ENCODE measurements at regions not wholly inside any gene's neighbourhood (a gene's known extent, or its start where the extent isn't known, plus 50 kb on each side); places are given as distances from the start of the nearest gene placed in this dataset.

DNA sequence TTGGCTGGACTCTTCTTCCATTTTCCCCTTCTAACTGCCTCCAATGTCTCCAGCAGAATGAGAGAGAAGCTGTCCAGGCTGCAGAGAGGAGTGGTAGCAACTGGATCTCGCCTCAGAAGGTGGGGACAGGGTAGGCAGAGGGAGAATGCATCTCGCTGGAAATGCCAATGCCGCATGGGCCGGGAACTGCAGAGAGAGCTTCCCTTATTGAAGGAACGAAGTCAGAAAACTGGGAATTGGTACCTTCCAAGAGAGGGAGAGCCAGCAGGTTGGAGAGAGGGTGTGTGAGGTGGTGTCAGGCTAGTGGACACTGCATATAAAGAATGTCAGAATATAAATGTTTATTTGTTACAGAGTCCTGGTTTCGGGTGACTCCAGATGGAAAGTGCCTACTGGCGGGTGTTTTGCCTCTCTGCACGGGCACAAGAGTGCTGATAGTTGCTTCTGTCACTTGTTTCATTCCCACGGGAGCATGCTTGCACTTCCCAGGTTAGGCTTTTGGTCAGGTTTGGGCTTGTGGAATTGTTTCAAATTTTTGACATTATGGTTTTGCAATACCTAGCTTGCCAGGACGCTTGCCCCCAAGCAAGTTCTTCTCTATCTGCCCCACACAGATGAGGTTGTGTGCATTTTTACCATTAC is 156.8 kb upstream of the STS start:
- TF ChIP-seq, protein P1, sequence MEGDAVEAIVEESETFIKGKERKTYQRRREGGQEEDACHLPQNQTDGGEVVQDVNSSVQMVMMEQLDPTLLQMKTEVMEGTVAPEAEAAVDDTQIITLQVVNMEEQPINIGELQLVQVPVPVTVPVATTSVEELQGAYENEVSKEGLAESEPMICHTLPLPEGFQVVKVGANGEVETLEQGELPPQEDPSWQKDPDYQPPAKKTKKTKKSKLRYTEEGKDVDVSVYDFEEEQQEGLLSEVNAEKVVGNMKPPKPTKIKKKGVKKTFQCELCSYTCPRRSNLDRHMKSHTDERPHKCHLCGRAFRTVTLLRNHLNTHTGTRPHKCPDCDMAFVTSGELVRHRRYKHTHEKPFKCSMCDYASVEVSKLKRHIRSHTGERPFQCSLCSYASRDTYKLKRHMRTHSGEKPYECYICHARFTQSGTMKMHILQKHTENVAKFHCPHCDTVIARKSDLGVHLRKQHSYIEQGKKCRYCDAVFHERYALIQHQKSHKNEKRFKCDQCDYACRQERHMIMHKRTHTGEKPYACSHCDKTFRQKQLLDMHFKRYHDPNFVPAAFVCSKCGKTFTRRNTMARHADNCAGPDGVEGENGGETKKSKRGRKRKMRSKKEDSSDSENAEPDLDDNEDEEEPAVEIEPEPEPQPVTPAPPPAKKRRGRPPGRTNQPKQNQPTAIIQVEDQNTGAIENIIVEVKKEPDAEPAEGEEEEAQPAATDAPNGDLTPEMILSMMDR (IDR thresholded peaks at IDR 0.05; ENCODE audit: poor library complexity) = no peak
- TF ChIP-seq EZH2 (IDR thresholded peaks at IDR 0.05; ENCODE audit: borderline replicate concordance) (no peak), EZH2phosphoT487 (IDR thresholded peaks at IDR 0.05; ENCODE audit: low read depth, severe bottlenecking, unreplicated experiment) (no peak)

All from hepatocyte (in vitro differentiated cells).